Stimulated activated CD4-positive, alpha-beta T cell treated with anti-CD3 and anti-CD28 coated beads, Interleukin-12 subunit alpha, Interleukin-12 subunit beta, amount 100 ng/mL, for 48 hours (primary cell): ENCODE measurements at regions not wholly inside any gene's neighbourhood (a gene's known extent, or its start where the extent isn't known, plus 50 kb on each side); places are given as distances from the start of the nearest gene placed in this dataset.
"Not testable (repeated sequence)": the region's sequence is repeated elsewhere in the genome, so short reads cannot be mapped to it uniquely, and the experiment has no call there.

Source experiments
- DNase-seq, 3 donors: peaks; one replicate each; pipeline ENCODE4 v3.0.0-alpha.2; 2020; ENCODE audit warnings: low read depth in 2 of 3, low spot score in 1 of 3

- no peak for DNase-seq
These were observed 80.0 kb downstream of the SHOX2 start for GRCh38 chr3:158026236-158026635.

DNA sequence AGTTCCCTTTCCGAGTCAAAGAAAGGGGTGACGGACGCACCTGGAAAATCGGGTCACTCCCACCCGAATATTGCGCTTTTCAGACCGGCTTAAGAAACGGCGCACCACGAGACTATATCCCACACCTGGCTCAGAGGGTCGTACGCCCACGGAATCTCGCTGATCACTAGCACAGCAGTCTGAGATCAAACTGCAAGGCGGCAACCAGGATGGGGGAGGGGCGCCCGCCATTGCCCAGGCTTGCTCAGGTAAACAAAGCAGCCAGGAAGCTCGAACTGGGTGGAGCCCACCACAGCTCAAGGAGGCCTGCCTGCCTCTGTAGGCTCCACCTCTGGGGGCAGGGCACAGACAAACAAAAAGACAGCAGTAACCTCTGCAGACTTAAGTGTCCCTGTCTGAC is 86.3 kb downstream of the SHOX2 start:
- DNase-seq = not testable (repeated sequence)

GRCh38 chr3:158018462-158018861 is 87.8 kb downstream of the SHOX2 start:
- no peak for DNase-seq

GRCh38 chr3:158012901-158013300 is 93.3 kb downstream of the SHOX2 start:
- no peak for DNase-seq

DNA sequence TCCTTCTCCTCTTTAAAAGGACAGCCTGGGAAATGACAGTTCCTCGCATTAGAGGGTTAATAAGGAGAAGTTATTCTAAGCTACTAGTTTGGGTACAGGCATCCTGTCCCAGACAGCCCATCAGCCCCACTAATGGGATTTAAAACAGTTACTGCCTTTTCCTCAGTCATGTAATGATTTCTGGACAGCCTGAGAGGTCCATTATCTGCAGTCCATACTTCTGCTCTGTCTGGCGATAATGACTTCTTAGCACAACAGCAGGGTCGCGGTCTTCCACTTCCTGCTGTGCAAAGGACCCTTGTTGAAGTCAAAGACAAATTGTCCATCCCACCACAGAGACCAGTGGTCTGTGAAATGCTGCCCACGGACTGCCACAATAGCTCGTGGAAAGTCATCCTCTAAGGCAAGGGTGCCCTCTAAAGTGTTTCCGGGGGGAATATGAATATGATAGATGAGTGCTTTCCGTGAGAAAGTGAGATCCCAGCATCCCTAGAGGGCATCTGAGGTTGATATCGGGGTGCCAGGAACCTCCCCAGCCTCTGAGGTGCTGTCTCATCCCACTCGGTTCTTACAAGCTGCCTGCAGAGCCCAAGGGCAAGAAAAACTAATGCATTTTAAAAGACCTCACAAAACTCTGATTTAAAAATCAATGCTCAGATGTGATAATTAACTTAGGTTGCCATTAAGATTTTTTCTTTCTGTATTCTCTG is 100.7 kb downstream of the SHOX2 start:
- no peak for DNase-seq

DNA sequence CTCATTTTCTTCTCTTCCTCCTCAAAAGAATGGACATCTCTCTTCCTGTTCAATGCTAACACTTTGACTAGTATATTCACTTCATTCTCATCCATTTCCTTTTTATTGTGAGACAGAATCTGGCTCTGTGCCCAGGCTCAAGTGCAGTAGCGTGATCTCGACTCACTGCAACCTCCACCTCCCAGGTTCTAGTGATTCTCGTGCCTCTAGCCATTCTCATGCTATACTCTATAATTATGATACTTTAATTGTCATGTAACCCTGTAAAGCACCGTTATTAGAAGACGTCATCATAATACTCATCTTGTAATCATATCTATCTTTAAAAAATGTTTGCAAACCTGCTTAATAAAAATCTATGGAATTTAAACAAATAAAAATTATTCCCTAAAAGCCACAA is 107.0 kb downstream of the SHOX2 start:
- DNase-seq = no peak

DNA sequence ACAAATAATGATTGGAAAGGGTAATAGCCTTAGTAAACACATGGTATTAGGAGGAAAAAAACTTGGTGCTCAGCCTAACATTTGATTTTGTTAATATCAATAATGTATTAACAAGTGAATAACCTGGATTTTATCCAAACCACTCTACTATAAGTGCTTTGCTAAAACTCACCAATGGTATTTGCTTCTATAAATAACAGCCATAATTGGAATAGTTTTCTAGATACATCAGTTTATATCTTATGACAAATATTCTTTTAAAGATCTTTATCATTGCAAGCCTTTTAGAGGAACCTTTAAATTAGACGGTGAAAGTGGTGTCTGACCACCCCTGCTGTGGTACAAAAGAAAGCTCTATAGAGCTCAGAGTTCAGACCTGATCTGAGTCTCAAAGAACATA is 123.9 kb downstream of the SHOX2 start:
- no peak for DNase-seq

DNA sequence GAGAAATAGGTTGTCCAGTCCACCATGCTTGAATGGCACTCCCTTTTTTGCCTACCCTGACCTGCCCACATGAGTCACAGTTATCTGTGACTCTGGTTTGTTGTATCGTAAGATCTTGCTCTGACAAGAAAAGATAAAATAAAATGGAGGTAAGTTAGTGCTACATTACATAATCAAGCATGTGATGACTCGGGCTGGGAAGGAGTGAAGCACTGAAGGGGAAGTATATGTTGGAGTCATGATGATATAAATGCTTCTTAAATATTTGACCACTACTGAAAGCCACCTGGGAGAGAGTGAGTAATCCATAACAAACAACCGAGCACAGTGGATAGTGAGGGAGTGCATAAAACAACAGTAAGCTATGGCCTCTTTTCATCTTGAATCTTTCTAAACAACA is 124.4 kb downstream of the SHOX2 start:
- no peak for DNase-seq

- DNase-seq = no peak
These were observed 127.2 kb downstream of the SHOX2 start for GRCh38 chr3:157979022-157979421.

- no peak for DNase-seq
These were observed 144.6 kb downstream of the SHOX2 start for GRCh38 chr3:157961665-157962064.

DNA sequence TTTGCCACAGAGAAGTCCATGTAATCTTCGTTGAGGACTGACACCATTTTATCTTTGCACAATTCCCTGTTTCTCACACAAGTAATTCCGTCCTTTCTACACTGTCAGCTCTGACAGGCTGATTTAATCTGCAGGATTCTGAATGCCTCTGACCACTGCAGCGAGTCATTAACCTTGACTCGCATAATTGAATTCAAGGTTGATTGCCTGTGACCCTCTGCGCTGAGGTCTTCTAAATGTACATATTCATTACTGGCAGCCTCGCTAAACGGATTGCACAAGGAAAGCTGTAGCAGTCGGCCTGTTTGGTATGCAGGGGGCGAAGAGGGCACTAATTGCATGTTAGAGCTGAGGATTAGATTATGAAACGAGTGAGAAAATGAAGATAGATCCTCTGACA is 147.8 kb downstream of the SHOX2 start:
- DNase-seq = no peak

GRCh38 chr3:157956850-157957249 is 149.4 kb downstream of the SHOX2 start:
- DNase-seq = no peak

- no peak for DNase-seq
These were observed 150.0 kb downstream of the SHOX2 start for GRCh38 chr3:157956176-157956575.

DNA sequence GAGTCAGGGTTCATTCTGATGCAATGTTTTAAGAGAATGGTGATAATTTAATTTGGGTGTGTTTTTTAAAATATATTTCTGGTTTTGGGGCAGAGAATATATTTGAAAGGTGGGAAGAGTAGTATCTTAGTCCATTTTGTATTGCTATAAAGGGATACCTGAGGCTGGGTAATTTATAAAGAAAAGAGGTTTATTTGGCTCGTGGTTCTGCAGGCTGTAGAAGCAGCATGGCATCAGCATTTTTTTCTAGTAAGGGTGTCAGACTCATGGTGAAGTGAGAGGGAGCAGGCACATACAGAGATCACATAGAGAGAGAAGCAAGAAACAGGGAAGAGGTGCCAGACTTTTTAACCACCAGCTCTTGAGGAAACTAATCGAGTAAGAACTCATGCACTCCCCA is 152.7 kb downstream of the SHOX2 start:
- no peak for DNase-seq

DNA sequence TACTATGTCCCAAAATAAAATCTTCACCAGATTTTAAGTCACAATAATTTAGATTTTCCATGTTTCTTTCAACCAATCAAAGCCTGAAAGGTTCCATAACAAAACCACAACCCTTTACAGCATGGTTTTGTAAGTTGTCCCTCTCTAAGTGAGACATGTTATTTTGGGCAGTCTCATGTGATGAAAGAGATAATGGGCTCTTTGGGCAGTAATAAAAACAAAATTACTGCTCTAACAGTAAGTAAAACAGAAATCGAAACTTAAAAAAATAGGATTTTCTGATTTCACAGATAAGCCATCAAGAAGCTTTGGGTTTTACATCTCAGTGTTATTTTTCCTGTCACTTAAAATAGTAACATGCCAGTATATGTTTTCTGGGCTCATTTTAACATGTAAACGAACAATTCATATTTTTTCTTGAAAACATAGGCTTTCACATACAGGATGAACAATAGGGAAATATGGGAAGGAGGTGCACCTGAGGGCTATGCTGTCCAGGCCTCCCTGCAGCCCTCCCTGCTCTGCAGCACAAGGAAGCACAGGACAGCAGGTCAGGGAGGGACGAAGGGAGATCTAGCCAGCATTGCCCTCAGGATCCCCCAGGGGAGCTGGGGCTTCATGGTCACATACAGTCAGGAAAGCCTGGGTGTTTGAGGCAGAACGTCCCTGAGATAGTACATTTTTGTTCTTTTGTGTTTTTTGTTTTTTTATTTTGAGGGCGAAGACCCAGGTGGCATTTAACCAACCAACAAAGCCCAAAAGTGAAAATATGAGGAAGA is 157.4 kb downstream of the SHOX2 start:
- no peak for DNase-seq

- no peak for DNase-seq
These were observed 167.1 kb downstream of the SHOX2 start for GRCh38 chr3:157939166-157939565.

DNA sequence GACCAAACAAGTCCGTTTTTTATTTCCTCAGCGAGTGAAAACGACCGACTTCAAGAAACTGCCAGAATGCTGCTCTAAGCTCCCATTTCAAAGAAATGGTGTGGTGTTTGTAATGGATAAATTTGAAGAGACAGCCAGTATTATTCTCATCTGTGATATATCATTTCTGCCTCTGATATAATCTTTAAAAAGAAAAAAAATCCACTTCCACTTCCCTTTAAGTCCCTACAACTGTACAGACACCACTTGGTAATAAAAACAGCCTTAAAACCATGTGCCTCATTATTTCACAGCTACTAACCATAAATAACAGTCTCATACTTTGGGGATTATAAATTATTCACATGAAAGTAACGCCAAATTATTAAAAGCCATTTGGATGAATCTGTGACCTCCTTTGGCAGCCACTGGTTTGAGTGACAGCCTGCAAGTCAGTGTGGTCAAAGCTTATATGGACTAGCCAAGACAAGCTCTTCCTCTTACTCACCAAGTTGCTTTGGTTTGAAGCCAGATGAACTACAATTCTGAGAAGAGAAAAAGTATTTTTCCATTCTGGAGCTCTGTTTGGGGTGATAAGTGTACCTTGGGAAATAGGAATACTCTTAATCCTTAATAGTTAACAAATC is 168.0 kb downstream of the SHOX2 start:
- no peak for DNase-seq

GRCh38 chr3:157931517-157931916 is 174.7 kb downstream of the SHOX2 start:
- no peak for DNase-seq

- DNase-seq = no peak
These were observed 176.0 kb downstream of the SHOX2 start for GRCh38 chr3:157930000-157930780.

GRCh38 chr3:157926822-157927221 is 179.4 kb downstream of the SHOX2 start:
- no peak for DNase-seq

- no peak for DNase-seq
These were observed 183.6 kb downstream of the SHOX2 start for GRCh38 chr3:157922614-157923013.

- no peak for DNase-seq
These were observed 184.4 kb downstream of the SHOX2 start for GRCh38 chr3:157921811-157922210.
